ENCODE measurements at regions not wholly inside any gene's neighbourhood (a gene's known extent, or its start where the extent isn't known, plus 50 kb on each side); places are given as distances from the start of the nearest gene placed in this dataset.

- Histone ChIP-seq H3K4me3 (ENCODE audit: low read depth, low read length) (no peak overlapping the region), H3K27ac (ENCODE audit: low read depth, low read length) (no peak overlapping the region), H3K27me3 (ENCODE audit: control insufficient read depth, insufficient read depth, low read length) (no peaks in the 10 kb centered on the region), H3K9me3 (ENCODE audit: control insufficient read depth, insufficient read depth, low read length) (no peaks in the 10 kb centered on the region)
- ChIA-PET POLR2A (no interaction called here), CTCF (interaction anchor here (1.0 kb wide), 1 partner anchor 37 kb away, joined by 4 read pairs; no protein-coding TSS in a partner anchor)
- DNase-seq (ENCODE audit: low read depth, low spot score), result no peak
- TF ChIP-seq CTCF (IDR thresholded peaks at IDR 0.05; ENCODE audit: low read depth, low read length), result no peak
These were observed 268.9 kb downstream of the IGSF11 start for GRCh38 chr3:118765636-118766305.

GRCh38 chr3:118766306-118766669 lies 268.4 kb downstream of the IGSF11 start:
- CTCF ChIA-PET, result no interaction called here

GRCh38 chr3:118772036-118772435 lies 262.6 kb downstream of the IGSF11 start:
- TF ChIP-seq CTCF (IDR thresholded peaks at IDR 0.05; ENCODE audit: low read depth, low read length), result no peak
- DNase-seq (ENCODE audit: low read depth, low spot score), result no peak
- no peaks in the 10 kb centered on the region for H3K27me3 ChIP-seq (ENCODE audit: control insufficient read depth, insufficient read depth, low read length)
- no peaks in the 10 kb centered on the region for H3K9me3 ChIP-seq (ENCODE audit: control insufficient read depth, insufficient read depth, low read length)
- ChIA-PET POLR2A (no interaction called here), CTCF (no interaction called here)
- H3K4me3 ChIP-seq (ENCODE audit: low read depth, low read length), result no peak overlapping the region
- H3K27ac ChIP-seq (ENCODE audit: low read depth, low read length), result no peak overlapping the region

More at GRCh38 chr3:118766306-118766669, 268.4 kb downstream of the IGSF11 start:
- H3K4me3 ChIP-seq (ENCODE audit: low read depth, low read length), result no peak overlapping the region
- H3K9me3 ChIP-seq (ENCODE audit: control insufficient read depth, insufficient read depth, low read length), result no peaks in the 10 kb centered on the region
- DNase-seq (ENCODE audit: low read depth, low spot score), result no peak
- no peak for TF ChIP-seq CTCF (IDR thresholded peaks at IDR 0.05; ENCODE audit: low read depth, low read length)
- H3K27ac ChIP-seq (ENCODE audit: low read depth, low read length), result no peak overlapping the region
- POLR2A ChIA-PET, result no interaction called here
- H3K27me3 ChIP-seq (ENCODE audit: control insufficient read depth, insufficient read depth, low read length), result no peaks in the 10 kb centered on the region

- Histone ChIP-seq H3K4me3 (ENCODE audit: low read depth, low read length) (no peak overlapping the region), H3K27ac (ENCODE audit: low read depth, low read length) (no peak overlapping the region), H3K9me3 (ENCODE audit: control insufficient read depth, insufficient read depth, low read length) (no peaks in the 10 kb centered on the region), H3K27me3 (ENCODE audit: control insufficient read depth, insufficient read depth, low read length) (no peaks in the 10 kb centered on the region)
- no peak for DNase-seq (ENCODE audit: low read depth, low spot score)
- CTCF ChIA-PET, result no interaction called here
- POLR2A ChIA-PET, result no interaction called here
- TF ChIP-seq CTCF (IDR thresholded peaks at IDR 0.05; ENCODE audit: low read depth, low read length), result no peak
These were observed 262.1 kb downstream of the IGSF11 start for GRCh38 chr3:118772547-118773011.

GRCh38 chr3:118775021-118775420 lies 259.6 kb downstream of the IGSF11 start:
- no peak overlapping the region for H3K4me3 ChIP-seq (ENCODE audit: low read depth, low read length)
- no peak overlapping the region for H3K27ac ChIP-seq (ENCODE audit: low read depth, low read length)
- no peak for DNase-seq (ENCODE audit: low read depth, low spot score)
- no peaks in the 10 kb centered on the region for H3K9me3 ChIP-seq (ENCODE audit: control insufficient read depth, insufficient read depth, low read length)
- H3K27me3 ChIP-seq (ENCODE audit: control insufficient read depth, insufficient read depth, low read length), result no peaks in the 10 kb centered on the region
- CTCF ChIA-PET, result no interaction called here
- POLR2A ChIA-PET, result no interaction called here
- no peak for TF ChIP-seq CTCF (IDR thresholded peaks at IDR 0.05; ENCODE audit: low read depth, low read length)
